ENCODE measurements at regions not wholly inside any gene's neighbourhood (a gene's known extent, or its start where the extent isn't known, plus 50 kb on each side); places are given as distances from the start of the nearest gene placed in this dataset.

DNA sequence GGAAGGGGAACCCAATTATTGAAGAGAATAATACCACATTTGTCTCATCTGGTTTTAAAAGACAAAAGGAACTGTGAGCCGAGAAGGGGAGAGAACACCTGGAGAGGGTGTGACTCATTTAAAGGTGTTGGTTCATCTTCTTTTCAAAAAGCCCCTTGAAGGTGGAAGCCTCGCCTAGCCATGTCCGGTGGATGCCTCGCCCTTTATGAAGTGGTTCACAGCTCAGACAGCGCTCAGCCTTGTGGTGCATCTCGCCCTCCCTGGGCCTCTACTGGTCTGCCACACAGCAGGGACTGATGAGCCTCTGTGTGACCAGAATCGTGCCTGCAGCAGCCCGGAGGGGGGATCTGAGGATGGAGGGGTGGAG, 290.0 kb upstream of the CXCR4 start:
- intact Hi-C loops (cut with DNase I; ENCODE audit: low total_unique reads), result no loop called here
- H3K9me3 ChIP-seq, result no peaks in the 10 kb centered on the region
- no peak overlapping the region for H3K27ac ChIP-seq
- H3K4me3 ChIP-seq, result no peak overlapping the region
- H3K27me3 ChIP-seq, result peaks cover 0 to 9% of the 10 kb centered on the region in 2 donors
- H3K36me3 ChIP-seq, result no peaks in the 10 kb centered on the region
- DNase-seq (ENCODE audit: low spot score in 2 of 2), result no peak
- H3K4me1 ChIP-seq, result no peaks in the 10 kb centered on the region
- TF ChIP-seq, protein P1, sequence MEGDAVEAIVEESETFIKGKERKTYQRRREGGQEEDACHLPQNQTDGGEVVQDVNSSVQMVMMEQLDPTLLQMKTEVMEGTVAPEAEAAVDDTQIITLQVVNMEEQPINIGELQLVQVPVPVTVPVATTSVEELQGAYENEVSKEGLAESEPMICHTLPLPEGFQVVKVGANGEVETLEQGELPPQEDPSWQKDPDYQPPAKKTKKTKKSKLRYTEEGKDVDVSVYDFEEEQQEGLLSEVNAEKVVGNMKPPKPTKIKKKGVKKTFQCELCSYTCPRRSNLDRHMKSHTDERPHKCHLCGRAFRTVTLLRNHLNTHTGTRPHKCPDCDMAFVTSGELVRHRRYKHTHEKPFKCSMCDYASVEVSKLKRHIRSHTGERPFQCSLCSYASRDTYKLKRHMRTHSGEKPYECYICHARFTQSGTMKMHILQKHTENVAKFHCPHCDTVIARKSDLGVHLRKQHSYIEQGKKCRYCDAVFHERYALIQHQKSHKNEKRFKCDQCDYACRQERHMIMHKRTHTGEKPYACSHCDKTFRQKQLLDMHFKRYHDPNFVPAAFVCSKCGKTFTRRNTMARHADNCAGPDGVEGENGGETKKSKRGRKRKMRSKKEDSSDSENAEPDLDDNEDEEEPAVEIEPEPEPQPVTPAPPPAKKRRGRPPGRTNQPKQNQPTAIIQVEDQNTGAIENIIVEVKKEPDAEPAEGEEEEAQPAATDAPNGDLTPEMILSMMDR (IDR thresholded peaks at IDR 0.05), result no peak
- no peak for TF ChIP-seq POLR2A (IDR thresholded peaks at IDR 0.05)
- TF ChIP-seq POLR2AphosphoS5 (IDR thresholded peaks at IDR 0.05), result no peak

DNA sequence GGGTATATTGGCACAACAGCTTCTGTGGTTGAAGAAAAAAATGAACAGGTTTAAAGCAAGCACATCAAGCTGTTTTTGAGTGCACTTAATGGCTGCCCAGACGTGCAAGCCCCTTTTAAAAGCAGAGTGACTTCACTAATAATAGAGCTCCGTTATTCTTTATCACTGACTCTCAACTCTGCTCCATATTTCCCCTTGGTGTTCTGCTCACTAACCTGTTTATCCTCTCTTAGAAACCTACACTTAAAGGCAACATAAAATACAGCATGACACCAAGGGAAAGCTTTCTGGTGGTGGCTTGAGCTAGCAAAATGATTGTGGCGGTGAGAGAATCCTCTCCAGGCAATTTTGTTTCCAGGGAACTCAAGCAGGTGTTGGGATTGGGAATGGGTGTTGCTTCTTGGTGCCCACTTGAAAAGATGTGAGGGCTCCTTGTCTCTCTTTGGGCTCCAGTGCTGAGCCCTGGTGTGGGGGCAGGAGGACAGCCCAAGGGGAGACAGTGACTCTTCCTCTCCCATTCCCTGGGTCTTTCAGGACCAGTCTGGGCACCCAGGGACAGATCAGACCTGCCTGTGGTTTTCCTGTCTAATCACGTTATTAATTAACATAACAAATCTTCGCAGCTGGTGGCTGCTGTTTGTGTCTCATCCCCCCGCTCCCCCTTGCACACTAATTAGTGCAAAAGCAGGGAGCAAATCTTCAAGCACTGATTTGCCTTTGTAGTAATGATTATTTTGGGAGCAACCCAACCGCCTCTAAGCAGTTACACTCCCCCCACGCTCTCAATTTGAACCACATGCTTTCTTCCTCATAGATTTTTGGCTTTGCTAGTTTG, 289.4 kb upstream of the CXCR4 start:
- no peaks in the 10 kb centered on the region for H3K36me3 ChIP-seq
- H3K4me1 ChIP-seq, result no peaks in the 10 kb centered on the region
- H3K27ac ChIP-seq, result no peak overlapping the region
- no peak for DNase-seq (ENCODE audit: low spot score in 2 of 2)
- H3K4me3 ChIP-seq, result no peak overlapping the region
- H3K9me3 ChIP-seq, result no peaks in the 10 kb centered on the region
- intact Hi-C loops (cut with DNase I; ENCODE audit: low total_unique reads), result no loop called here
- TF ChIP-seq POLR2A (IDR thresholded peaks at IDR 0.05) (no peak), POLR2AphosphoS5 (IDR thresholded peaks at IDR 0.05) (no peak)
- TF ChIP-seq, protein P1 (IDR thresholded peaks at IDR 0.05), result no peak
- H3K27me3 ChIP-seq, result peaks cover 0 to 11% of the 10 kb centered on the region in 2 donors

DNA sequence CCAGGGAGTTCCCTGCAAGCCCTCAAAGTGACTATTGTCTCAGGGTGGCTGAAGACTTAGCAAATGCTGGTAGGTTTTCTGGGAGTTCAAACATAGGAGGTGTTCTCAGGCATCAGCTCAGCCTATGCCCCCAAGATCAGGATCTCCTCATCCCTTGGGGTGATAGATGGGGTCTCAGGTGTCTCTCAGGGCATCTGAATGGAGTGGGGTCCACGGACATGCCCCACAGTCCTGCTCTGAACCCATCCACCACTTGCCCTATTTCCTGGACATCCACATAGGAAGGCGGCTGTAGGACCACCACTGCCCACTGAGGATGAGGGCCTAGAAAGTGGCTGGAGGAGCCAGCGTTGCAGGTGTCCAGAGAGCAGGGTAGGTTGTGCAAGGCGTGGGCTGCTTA, 287.0 kb upstream of the CXCR4 start:
- no peak for DNase-seq (ENCODE audit: low spot score in 2 of 2)
- H3K27ac ChIP-seq, result no peak overlapping the region
- no peaks in the 10 kb centered on the region for H3K9me3 ChIP-seq
- H3K27me3 ChIP-seq, result peaks cover 0 to 17% of the 10 kb centered on the region in 2 donors
- no peak overlapping the region for H3K4me3 ChIP-seq
- H3K4me1 ChIP-seq, result no peaks in the 10 kb centered on the region
- no peak for TF ChIP-seq POLR2A (IDR thresholded peaks at IDR 0.05)
- TF ChIP-seq POLR2AphosphoS5 (IDR thresholded peaks at IDR 0.05), result no peak
- TF ChIP-seq, protein P1 (IDR thresholded peaks at IDR 0.05), result no peak
- no peaks in the 10 kb centered on the region for H3K36me3 ChIP-seq
- intact Hi-C loops (cut with DNase I; ENCODE audit: low total_unique reads), result no loop called here

DNA sequence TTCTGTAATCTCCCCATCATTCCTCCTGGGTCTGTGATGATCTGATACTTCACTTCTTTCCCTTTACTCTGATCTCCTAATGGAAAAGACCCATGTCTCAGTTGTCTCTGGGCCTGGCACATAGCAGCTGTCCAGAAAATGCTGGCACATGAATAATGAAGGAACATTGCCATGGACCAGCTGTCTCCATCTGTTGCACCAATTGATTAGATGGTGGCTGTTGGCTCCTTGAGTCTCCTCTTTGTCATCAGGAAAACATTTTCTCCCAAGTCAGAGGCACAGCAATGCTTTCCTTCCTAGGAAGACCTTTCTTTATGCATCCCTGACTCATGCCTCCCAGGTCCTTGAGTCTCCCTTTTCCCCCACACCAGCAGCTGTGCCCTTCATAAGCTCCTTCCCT, 286.2 kb upstream of the CXCR4 start:
- no peaks in the 10 kb centered on the region for H3K4me1 ChIP-seq
- no peak for TF ChIP-seq POLR2A (IDR thresholded peaks at IDR 0.05)
- no peak for TF ChIP-seq POLR2AphosphoS5 (IDR thresholded peaks at IDR 0.05)
- TF ChIP-seq, protein P1 (IDR thresholded peaks at IDR 0.05), result no peak
- no peak for DNase-seq (ENCODE audit: low spot score in 2 of 2)
- no peak overlapping the region for H3K4me3 ChIP-seq
- no peak overlapping the region for H3K27ac ChIP-seq
- intact Hi-C loops (cut with DNase I; ENCODE audit: low total_unique reads), result no loop called here
- no peaks in the 10 kb centered on the region for H3K9me3 ChIP-seq
- no peaks in the 10 kb centered on the region for H3K36me3 ChIP-seq
- peaks cover 0 to 17% of the 10 kb centered on the region in 2 donors for H3K27me3 ChIP-seq

DNA sequence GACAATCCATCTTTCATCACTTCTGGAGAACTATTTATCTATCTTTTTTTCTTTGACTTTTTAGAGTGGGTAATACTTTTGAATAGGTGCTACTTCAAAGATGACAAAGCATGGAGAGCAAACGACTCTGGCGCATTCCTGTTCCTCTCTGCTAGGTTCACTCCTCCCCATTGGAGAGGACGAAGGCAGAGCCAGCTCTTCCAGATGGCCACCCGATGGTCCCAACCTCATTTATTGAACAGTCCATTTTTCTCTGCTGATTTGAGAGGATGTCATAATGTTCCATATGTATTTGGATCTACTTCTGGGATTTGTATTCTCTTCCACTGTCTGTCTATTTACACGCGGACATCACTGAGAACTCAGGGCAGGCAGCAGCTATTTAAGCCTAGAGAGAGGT, 284.3 kb upstream of the CXCR4 start:
- Histone ChIP-seq H3K4me3 (no peak overlapping the region), H3K4me1 (no peaks in the 10 kb centered on the region), H3K27ac (no peak overlapping the region), H3K36me3 (no peaks in the 10 kb centered on the region), H3K9me3 (no peaks in the 10 kb centered on the region), H3K27me3 (peaks cover 0 to 17% of the 10 kb centered on the region in 2 donors)
- TF ChIP-seq, protein P1 (IDR thresholded peaks at IDR 0.05), result no peak
- TF ChIP-seq POLR2A (IDR thresholded peaks at IDR 0.05), result no peak
- no peak for TF ChIP-seq POLR2AphosphoS5 (IDR thresholded peaks at IDR 0.05)
- DNase-seq (ENCODE audit: low spot score in 2 of 2), result no peak
- intact Hi-C loops (cut with DNase I; ENCODE audit: low total_unique reads), result no loop called here

All from breast epithelium (tissue), 4 donors.